ENCODE measurements at regions not wholly inside any gene's neighbourhood (a gene's known extent, or its start where the extent isn't known, plus 50 kb on each side); places are given as distances from the start of the nearest gene placed in this dataset.

GRCh38 chr4:166229799-166230198, 356.8 kb downstream of the TLL1 start:
- TF ChIP-seq EZH2 (IDR thresholded peaks at IDR 0.05) (no peak), POLR2AphosphoS5 (IDR thresholded peaks at IDR 0.05; ENCODE audit: borderline replicate concordance, low read depth, low read length) (no peak), FOXP2 (optimal IDR thresholded peaks at IDR 0.05; ENCODE audit: control extremely low read depth, extremely low read length, insufficient read depth) (no peak)
